ENCODE measurements at regions not wholly inside any gene's neighbourhood (a gene's known extent, or its start where the extent isn't known, plus 50 kb on each side); places are given as distances from the start of the nearest gene placed in this dataset.

GRCh38 chr2:187091664-187092063 is 242.7 kb upstream of the ZSWIM2 start:
- no peaks in the 10 kb centered on the region for H3K27me3 Mint-ChIP-seq (ENCODE audit: unreplicated experiment)
- H3K36me3 Mint-ChIP-seq (ENCODE audit: unreplicated experiment), result no peaks in the 10 kb centered on the region
- DNase-seq, result no peak
- no peaks in the 10 kb centered on the region for H3K9me3 Mint-ChIP-seq (ENCODE audit: unreplicated experiment)
- H3K27ac Mint-ChIP-seq (ENCODE audit: unreplicated experiment), result no peak overlapping the region
- no peaks in the 10 kb centered on the region for H3K4me1 Mint-ChIP-seq (ENCODE audit: low read depth, unreplicated experiment)
- H3K4me3 Mint-ChIP-seq (ENCODE audit: unreplicated experiment), result no peak overlapping the region
- no peak for TF ChIP-seq CTCF (IDR thresholded peaks at IDR 0.05; ENCODE audit: partially characterized antibody, unreplicated experiment)

- H3K36me3 Mint-ChIP-seq (ENCODE audit: unreplicated experiment), result no peaks in the 10 kb centered on the region
- no peak overlapping the region for H3K4me3 Mint-ChIP-seq (ENCODE audit: unreplicated experiment)
- H3K27me3 Mint-ChIP-seq (ENCODE audit: unreplicated experiment), result peaks cover 2% of the 10 kb centered on the region
- peaks cover 2% of the 10 kb centered on the region for H3K4me1 Mint-ChIP-seq (ENCODE audit: low read depth, unreplicated experiment)
- H3K27ac Mint-ChIP-seq (ENCODE audit: unreplicated experiment), result no peak overlapping the region
- no peaks in the 10 kb centered on the region for H3K9me3 Mint-ChIP-seq (ENCODE audit: unreplicated experiment)
- DNase-seq, result no peak
- no peak for TF ChIP-seq CTCF (IDR thresholded peaks at IDR 0.05; ENCODE audit: partially characterized antibody, unreplicated experiment)
Observed at GRCh38 chr2:187084524-187084923, 235.6 kb upstream of the ZSWIM2 start.

GRCh38 chr2:187081461-187081860 is 232.5 kb upstream of the ZSWIM2 start:
- Mint-ChIP-seq H3K27ac (ENCODE audit: unreplicated experiment) (no peak overlapping the region), H3K4me1 (ENCODE audit: low read depth, unreplicated experiment) (peaks cover 2% of the 10 kb centered on the region), H3K27me3 (ENCODE audit: unreplicated experiment) (peaks cover 2% of the 10 kb centered on the region), H3K9me3 (ENCODE audit: unreplicated experiment) (no peaks in the 10 kb centered on the region), H3K4me3 (ENCODE audit: unreplicated experiment) (no peak overlapping the region), H3K36me3 (ENCODE audit: unreplicated experiment) (no peaks in the 10 kb centered on the region)
- no peak for DNase-seq
- TF ChIP-seq CTCF (IDR thresholded peaks at IDR 0.05; ENCODE audit: partially characterized antibody, unreplicated experiment), result no peak

DNA sequence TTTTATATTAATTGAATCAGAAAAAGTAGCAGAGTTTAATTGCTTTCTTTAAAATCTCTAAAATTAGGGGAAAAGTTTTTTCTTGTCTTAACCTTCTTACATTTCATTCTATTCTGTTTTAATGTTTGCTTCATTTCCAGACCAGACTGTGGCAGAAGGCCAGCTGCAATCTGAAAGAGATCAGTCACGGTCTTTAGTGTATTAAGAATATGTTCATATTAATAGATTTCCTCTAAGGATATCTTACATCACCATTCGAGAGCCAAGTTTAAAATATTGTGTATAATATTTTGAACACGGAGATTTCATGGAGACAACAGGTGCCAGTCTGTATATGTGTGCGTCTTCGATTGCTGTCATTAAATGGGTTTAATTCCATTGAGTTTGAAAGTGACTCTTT is 230.9 kb upstream of the ZSWIM2 start:
- TF ChIP-seq CTCF (IDR thresholded peaks at IDR 0.05; ENCODE audit: partially characterized antibody, unreplicated experiment), result no peak
- peaks cover 2% of the 10 kb centered on the region for H3K27me3 Mint-ChIP-seq (ENCODE audit: unreplicated experiment)
- H3K4me1 Mint-ChIP-seq (ENCODE audit: low read depth, unreplicated experiment), result peaks cover 2% of the 10 kb centered on the region
- no peak overlapping the region for H3K27ac Mint-ChIP-seq (ENCODE audit: unreplicated experiment)
- no peaks in the 10 kb centered on the region for H3K9me3 Mint-ChIP-seq (ENCODE audit: unreplicated experiment)
- no peak overlapping the region for H3K4me3 Mint-ChIP-seq (ENCODE audit: unreplicated experiment)
- no peak for DNase-seq
- H3K36me3 Mint-ChIP-seq (ENCODE audit: unreplicated experiment), result no peaks in the 10 kb centered on the region

GRCh38 chr2:187078297-187078696 is 229.3 kb upstream of the ZSWIM2 start:
- no peaks in the 10 kb centered on the region for H3K36me3 Mint-ChIP-seq (ENCODE audit: unreplicated experiment)
- peaks cover 2% of the 10 kb centered on the region for H3K4me1 Mint-ChIP-seq (ENCODE audit: low read depth, unreplicated experiment)
- H3K27ac Mint-ChIP-seq (ENCODE audit: unreplicated experiment), result no peak overlapping the region
- TF ChIP-seq CTCF (IDR thresholded peaks at IDR 0.05; ENCODE audit: partially characterized antibody, unreplicated experiment), result no peak
- DNase-seq, result no peak
- no peaks in the 10 kb centered on the region for H3K27me3 Mint-ChIP-seq (ENCODE audit: unreplicated experiment)
- H3K4me3 Mint-ChIP-seq (ENCODE audit: unreplicated experiment), result no peak overlapping the region
- no peaks in the 10 kb centered on the region for H3K9me3 Mint-ChIP-seq (ENCODE audit: unreplicated experiment)
